Fibroblast of skin of left biceps (primary cell): ENCODE measurements at regions not wholly inside any gene's neighbourhood (a gene's known extent, or its start where the extent isn't known, plus 50 kb on each side); places are given as distances from the start of the nearest gene placed in this dataset.
"Not testable (repeated sequence)": the region's sequence is repeated elsewhere in the genome, so short reads cannot be mapped to it uniquely, and the experiment has no call there.

ENCODE experiments used
- DNase-seq, 2 experiments: peaks; one replicate each; pipeline ENCODE4 v3.0.0-alpha.2; 2013; ENCODE audit warnings: low read depth in 2 of 2

GRCh38 chr3:161914703-161915417 lies 418.3 kb downstream of the OTOL1 start:
- DNase-seq: peak; percentile 42 to 47

GRCh38 chr3:161915418-161915750 lies 418.8 kb downstream of the OTOL1 start:
- no peak for DNase-seq

- no peak for DNase-seq
Observed at GRCh38 chr3:161920196-161920595, 423.6 kb downstream of the OTOL1 start.

- DNase-seq: no peak
Observed at GRCh38 chr3:161925749-161926360, 429.2 kb downstream of the OTOL1 start.

GRCh38 chr3:161927131-161927530 lies 430.5 kb downstream of the OTOL1 start:
- DNase-seq: no peak

GRCh38 chr3:161939918-161940620 lies 443.5 kb downstream of the OTOL1 start:
- no peak for DNase-seq

- no peak for DNase-seq
Observed at GRCh38 chr3:161940621-161940965, 444.0 kb downstream of the OTOL1 start.

GRCh38 chr3:161941891-161942290 lies 445.3 kb downstream of the OTOL1 start:
- DNase-seq: no peak

- DNase-seq: not testable (repeated sequence)
Observed at GRCh38 chr3:161943801-161944345, 447.3 kb downstream of the OTOL1 start.

GRCh38 chr3:161946443-161946960 lies 449.9 kb downstream of the OTOL1 start:
- DNase-seq: no peak

GRCh38 chr3:161950318-161950868 lies 453.8 kb downstream of the OTOL1 start:
- no peak for DNase-seq

GRCh38 chr3:161957467-161957866 lies 460.9 kb downstream of the OTOL1 start:
- DNase-seq: peak; percentile 11 to 12

GRCh38 chr3:161964857-161965256 lies 468.2 kb downstream of the OTOL1 start:
- no peak for DNase-seq

GRCh38 chr3:161969867-161970266 lies 473.3 kb downstream of the OTOL1 start:
- DNase-seq: peak; percentile 10 to 12

- DNase-seq: no peak
Observed at GRCh38 chr3:161975201-161975600, 478.6 kb downstream of the OTOL1 start.

GRCh38 chr3:161977063-161977462 lies 480.5 kb downstream of the OTOL1 start:
- peak; percentile 35 to 51 for DNase-seq

- no peak for DNase-seq
Observed at GRCh38 chr3:161977850-161978249, 481.2 kb downstream of the OTOL1 start.

- DNase-seq: no peak
Observed at GRCh38 chr3:161987933-161988332, 491.3 kb downstream of the OTOL1 start.

GRCh38 chr3:161989012-161989411 lies 492.4 kb downstream of the OTOL1 start:
- DNase-seq: no peak

GRCh38 chr3:161990036-161990435 lies 493.4 kb downstream of the OTOL1 start:
- DNase-seq: no peak

GRCh38 chr3:161991901-161992540 lies 495.4 kb downstream of the OTOL1 start:
- peak in 1 of 2 experiments; percentile 4 for DNase-seq

- no peak for DNase-seq
Observed at GRCh38 chr3:161999846-162000245, 503.2 kb downstream of the OTOL1 start.
